Neural crest cell (in vitro differentiated cells): ENCODE measurements at regions not wholly inside any gene's neighbourhood (a gene's known extent, or its start where the extent isn't known, plus 50 kb on each side); places are given as distances from the start of the nearest gene placed in this dataset.
"Not testable (repeated sequence)": the region's sequence is repeated elsewhere in the genome, so short reads cannot be mapped to it uniquely, and the experiment has no call there.

ENCODE experiments used
- DNase-seq: peaks from one replicate; pipeline ENCODE4 v3.0.0; 2021; ENCODE audit warnings: low read depth, mixed read lengths, low spot score
- H3K27ac Mint-ChIP-seq: one replicate; pipeline ENCODE4 v1.8.0; 2021; ENCODE audit warnings: mild to moderate bottlenecking, mixed read lengths; ENCODE audit not compliant: unreplicated experiment
- H3K27me3 Mint-ChIP-seq: 2 replicates; pipeline ENCODE4 v1.8.0; 2021; ENCODE audit warnings: low read depth, mild to moderate bottlenecking, mixed read lengths
- H3K36me3 Mint-ChIP-seq: 2 replicates; pipeline ENCODE4 v1.8.0; 2021; ENCODE audit warnings: low read depth, mild to moderate bottlenecking, mixed read lengths
- H3K4me1 Mint-ChIP-seq: 2 replicates; pipeline ENCODE4 v1.8.0; 2021; ENCODE audit warnings: mixed read lengths
- H3K4me3 Mint-ChIP-seq: one replicate; pipeline ENCODE4 v1.8.0; 2021; ENCODE audit warnings: mild to moderate bottlenecking, mixed read lengths
- H3K9me3 Mint-ChIP-seq: 2 replicates; pipeline ENCODE4 v1.8.0; 2021; ENCODE audit warnings: mixed read lengths
- TF ChIP-seq, protein P1 (sequence below): fragments of 200-600 bp; sonication (generic); conservative IDR thresholded peaks from 2 replicates; pipeline ENCODE4 v1.5.0; 2021; ENCODE audit warnings: antibody characterized with exemption, mild to moderate bottlenecking

DNA sequence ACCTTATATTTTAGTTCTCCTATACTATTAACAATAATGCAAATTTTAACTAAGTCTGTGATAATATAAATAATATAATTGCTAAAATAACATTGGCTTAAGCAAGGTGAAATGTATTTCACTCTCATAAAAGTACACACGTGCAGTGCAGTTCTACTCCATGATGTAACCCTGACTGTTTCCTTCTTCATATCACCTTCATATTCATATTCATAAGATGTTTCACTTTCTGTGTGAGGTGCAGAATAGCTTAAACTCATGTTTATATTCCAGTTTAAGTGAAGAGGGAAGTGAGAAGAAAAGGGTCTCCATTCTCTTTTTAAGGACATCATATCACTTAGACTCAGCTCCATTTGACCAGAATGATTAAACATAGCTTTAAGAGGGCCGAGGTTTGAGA, 1810.0 kb upstream of the PCDH10 start:
- no peak overlapping the region for H3K4me3 Mint-ChIP-seq
- no peaks in the 10 kb centered on the region for H3K27me3 Mint-ChIP-seq
- DNase-seq, result no peak
- TF ChIP-seq, protein P1, sequence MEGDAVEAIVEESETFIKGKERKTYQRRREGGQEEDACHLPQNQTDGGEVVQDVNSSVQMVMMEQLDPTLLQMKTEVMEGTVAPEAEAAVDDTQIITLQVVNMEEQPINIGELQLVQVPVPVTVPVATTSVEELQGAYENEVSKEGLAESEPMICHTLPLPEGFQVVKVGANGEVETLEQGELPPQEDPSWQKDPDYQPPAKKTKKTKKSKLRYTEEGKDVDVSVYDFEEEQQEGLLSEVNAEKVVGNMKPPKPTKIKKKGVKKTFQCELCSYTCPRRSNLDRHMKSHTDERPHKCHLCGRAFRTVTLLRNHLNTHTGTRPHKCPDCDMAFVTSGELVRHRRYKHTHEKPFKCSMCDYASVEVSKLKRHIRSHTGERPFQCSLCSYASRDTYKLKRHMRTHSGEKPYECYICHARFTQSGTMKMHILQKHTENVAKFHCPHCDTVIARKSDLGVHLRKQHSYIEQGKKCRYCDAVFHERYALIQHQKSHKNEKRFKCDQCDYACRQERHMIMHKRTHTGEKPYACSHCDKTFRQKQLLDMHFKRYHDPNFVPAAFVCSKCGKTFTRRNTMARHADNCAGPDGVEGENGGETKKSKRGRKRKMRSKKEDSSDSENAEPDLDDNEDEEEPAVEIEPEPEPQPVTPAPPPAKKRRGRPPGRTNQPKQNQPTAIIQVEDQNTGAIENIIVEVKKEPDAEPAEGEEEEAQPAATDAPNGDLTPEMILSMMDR, result no peak
- H3K9me3 Mint-ChIP-seq, result no peaks in the 10 kb centered on the region
- no peaks in the 10 kb centered on the region for H3K36me3 Mint-ChIP-seq
- no peaks in the 10 kb centered on the region for H3K4me1 Mint-ChIP-seq
- H3K27ac Mint-ChIP-seq, result no peak overlapping the region

DNA sequence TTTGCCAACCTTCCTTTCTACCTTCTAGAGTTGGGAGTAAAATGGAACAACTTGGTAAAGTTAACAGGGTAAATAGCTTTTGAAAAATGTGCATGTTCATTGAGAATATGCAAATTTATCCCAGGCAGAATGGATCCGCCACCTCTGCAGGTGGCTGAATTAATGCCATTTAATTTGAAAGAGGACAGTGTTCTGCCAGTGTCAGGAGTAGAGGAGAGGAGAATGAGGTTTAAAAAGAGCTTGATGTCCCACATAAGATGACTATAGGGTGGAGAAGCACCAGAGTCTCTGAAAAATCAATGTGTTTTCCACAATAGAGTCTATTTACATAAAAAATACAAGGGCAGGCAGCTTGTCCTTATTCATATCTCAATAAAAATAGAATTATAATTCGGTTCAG, 1804.3 kb upstream of the PCDH10 start:
- Mint-ChIP-seq H3K4me1 (peaks cover 5% of the 10 kb centered on the region), H3K27ac (no peak overlapping the region), H3K9me3 (no peaks in the 10 kb centered on the region), H3K4me3 (no peak overlapping the region), H3K36me3 (no peaks in the 10 kb centered on the region), H3K27me3 (no peaks in the 10 kb centered on the region)
- no peak for DNase-seq
- TF ChIP-seq, protein P1, result no peak

DNA sequence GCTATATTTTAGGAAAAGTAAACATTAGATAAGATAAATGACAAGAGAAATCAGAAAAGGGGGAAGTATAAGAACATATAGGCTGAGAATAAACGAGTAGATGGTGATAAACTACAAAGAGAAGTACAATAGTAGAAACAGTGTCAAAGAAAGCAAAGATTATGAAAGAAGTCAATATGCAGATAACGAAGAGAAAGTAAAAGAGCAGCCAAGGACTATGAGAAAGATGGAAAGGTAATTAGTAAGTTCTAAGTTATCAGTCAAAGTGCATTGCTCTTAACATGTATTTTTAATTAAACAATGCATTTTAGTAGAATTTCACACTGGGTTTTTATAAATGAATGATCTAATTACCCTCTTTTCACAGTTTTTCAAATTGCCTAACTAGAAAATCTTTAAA, 1801.3 kb upstream of the PCDH10 start:
- Mint-ChIP-seq H3K27ac (no peak overlapping the region), H3K4me3 (no peak overlapping the region), H3K9me3 (peaks cover 3% of the 10 kb centered on the region), H3K4me1 (peaks cover 5% of the 10 kb centered on the region), H3K36me3 (peaks cover 4% of the 10 kb centered on the region), H3K27me3 (no peaks in the 10 kb centered on the region)
- TF ChIP-seq, protein P1, result no peak
- no peak for DNase-seq

GRCh38 chr4:131348263-131348662, 1800.8 kb upstream of the PCDH10 start:
- TF ChIP-seq, protein P1, result no peak

DNA sequence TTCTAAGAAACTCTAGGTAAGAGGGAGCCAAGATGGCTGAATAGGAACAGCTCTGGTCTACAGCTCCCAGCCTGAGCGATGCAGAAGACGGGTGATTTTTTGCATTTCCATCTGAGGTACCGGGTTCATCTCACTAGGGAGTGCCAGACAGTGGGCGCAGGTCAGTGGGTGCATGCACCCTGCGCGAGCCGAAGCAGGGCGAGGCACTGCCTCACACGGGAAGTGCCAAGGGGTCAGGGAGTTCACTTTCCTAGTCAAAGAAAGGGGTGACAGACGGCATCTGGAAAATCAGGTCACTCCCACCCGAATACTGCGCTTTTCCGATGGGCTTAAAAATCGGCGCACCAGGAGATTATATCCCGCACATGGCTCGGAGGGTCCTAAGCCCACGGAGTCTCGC, 1796.7 kb upstream of the PCDH10 start:
- not testable (repeated sequence) for DNase-seq, H3K9me3 Mint-ChIP-seq, H3K36me3 Mint-ChIP-seq, H3K4me1 Mint-ChIP-seq, H3K4me3 Mint-ChIP-seq, H3K27ac Mint-ChIP-seq, H3K27me3 Mint-ChIP-seq

More at GRCh38 chr4:131348263-131348662, 1800.8 kb upstream of the PCDH10 start:
- Mint-ChIP-seq H3K9me3 (peaks cover 3% of the 10 kb centered on the region), H3K27ac (no peak overlapping the region), H3K4me3 (no peak overlapping the region), H3K27me3 (no peaks in the 10 kb centered on the region), H3K36me3 (peaks cover 4% of the 10 kb centered on the region), H3K4me1 (peaks cover 5% of the 10 kb centered on the region)
- DNase-seq, result no peak

- Mint-ChIP-seq H3K27ac (no peak overlapping the region), H3K4me1 (no peaks in the 10 kb centered on the region), H3K27me3 (no peaks in the 10 kb centered on the region)
Measured at GRCh38 chr4:131366714-131367113, 1782.4 kb upstream of the PCDH10 start.

More at GRCh38 chr4:131366714-131367113, 1782.4 kb upstream of the PCDH10 start:
- Mint-ChIP-seq H3K4me3 (no peak overlapping the region), H3K9me3 (no peaks in the 10 kb centered on the region), H3K36me3 (no peaks in the 10 kb centered on the region)
- TF ChIP-seq, protein P1, result no peak
- no peak for DNase-seq
